ENCODE measurements at regions not wholly inside any gene's neighbourhood (a gene's known extent, or its start where the extent isn't known, plus 50 kb on each side); places are given as distances from the start of the nearest gene placed in this dataset.

DNA sequence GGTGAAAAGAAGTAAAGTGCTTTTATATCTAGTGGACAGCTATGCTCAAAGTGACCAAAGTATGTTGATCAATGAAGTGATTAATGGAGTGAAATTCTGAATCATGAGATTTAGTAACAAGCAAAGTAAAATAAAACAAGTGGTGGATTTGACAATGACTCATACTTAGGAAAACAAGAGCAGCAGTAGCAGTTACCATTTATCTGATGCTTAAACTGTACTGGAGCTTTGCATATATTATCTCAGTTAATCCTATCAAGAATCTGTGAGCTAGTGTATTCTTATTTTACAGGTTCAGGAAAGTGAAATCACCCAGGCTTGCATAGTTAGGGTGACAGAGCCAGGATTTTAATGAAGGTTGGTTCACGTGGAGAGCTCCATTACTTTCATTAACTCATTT is 50.6 kb upstream of the SPATA16 start:
- DNase-seq (ENCODE audit: low read depth, low spot score) (no peak), ATAC-seq (no peak)
- no peaks in the 10 kb centered on the region for H4K20me1 ChIP-seq (ENCODE audit: insufficient read depth)
- intact Hi-C loops (cut with micrococcal nuclease), result no loop called here
- POLR2A ChIA-PET, result no interaction called here
- no peak overlapping the region for H3K9ac ChIP-seq (ENCODE audit: low read length)
- no peak for TF ChIP-seq CBX3 (IDR thresholded peaks at IDR 0.05; ENCODE audit: low read depth)
- TF ChIP-seq FOSL1 (IDR thresholded peaks at IDR 0.05; ENCODE audit: low read depth), result no peak
- no peak for TF ChIP-seq RAD21 (IDR thresholded peaks at IDR 0.05; ENCODE audit: low read depth)
- TF ChIP-seq, protein P1, sequence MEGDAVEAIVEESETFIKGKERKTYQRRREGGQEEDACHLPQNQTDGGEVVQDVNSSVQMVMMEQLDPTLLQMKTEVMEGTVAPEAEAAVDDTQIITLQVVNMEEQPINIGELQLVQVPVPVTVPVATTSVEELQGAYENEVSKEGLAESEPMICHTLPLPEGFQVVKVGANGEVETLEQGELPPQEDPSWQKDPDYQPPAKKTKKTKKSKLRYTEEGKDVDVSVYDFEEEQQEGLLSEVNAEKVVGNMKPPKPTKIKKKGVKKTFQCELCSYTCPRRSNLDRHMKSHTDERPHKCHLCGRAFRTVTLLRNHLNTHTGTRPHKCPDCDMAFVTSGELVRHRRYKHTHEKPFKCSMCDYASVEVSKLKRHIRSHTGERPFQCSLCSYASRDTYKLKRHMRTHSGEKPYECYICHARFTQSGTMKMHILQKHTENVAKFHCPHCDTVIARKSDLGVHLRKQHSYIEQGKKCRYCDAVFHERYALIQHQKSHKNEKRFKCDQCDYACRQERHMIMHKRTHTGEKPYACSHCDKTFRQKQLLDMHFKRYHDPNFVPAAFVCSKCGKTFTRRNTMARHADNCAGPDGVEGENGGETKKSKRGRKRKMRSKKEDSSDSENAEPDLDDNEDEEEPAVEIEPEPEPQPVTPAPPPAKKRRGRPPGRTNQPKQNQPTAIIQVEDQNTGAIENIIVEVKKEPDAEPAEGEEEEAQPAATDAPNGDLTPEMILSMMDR (IDR thresholded peaks at IDR 0.05 in 2 of 3, conservative IDR thresholded peaks at IDR 0.05 in 1 of 3; ENCODE audit: borderline replicate concordance in 1 of 3, insufficient read depth in 1 of 3, low read depth in 2 of 3, low read length in 2 of 3), result no peak
- TF ChIP-seq SP1 (IDR thresholded peaks at IDR 0.05; ENCODE audit: low read depth), result no peak
- TF ChIP-seq POLR2AphosphoS5 (IDR thresholded peaks at IDR 0.05; ENCODE audit: low read depth, low read length), result no peak
- no peak for TF ChIP-seq ZFX (IDR thresholded peaks at IDR 0.05)
- no peak for TF ChIP-seq JUND (IDR thresholded peaks at IDR 0.05)
- TF ChIP-seq TCF7L2 (IDR thresholded peaks at IDR 0.05; ENCODE audit: borderline replicate concordance, extremely low read depth, insufficient read depth, insufficient read length), result no peak
- no peak for TF ChIP-seq EZH2 (IDR thresholded peaks at IDR 0.05)
- TF ChIP-seq, protein P2, sequence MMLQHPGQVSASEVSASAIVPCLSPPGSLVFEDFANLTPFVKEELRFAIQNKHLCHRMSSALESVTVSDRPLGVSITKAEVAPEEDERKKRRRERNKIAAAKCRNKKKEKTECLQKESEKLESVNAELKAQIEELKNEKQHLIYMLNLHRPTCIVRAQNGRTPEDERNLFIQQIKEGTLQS (IDR thresholded peaks at IDR 0.05), result no peak
- no peak for TF ChIP-seq SIN3A (IDR thresholded peaks at IDR 0.05; ENCODE audit: low read depth)
- no peak for TF ChIP-seq SRF (IDR thresholded peaks at IDR 0.05; ENCODE audit: low read depth)
- TF ChIP-seq EGR1 (IDR thresholded peaks at IDR 0.05; ENCODE audit: low read depth), result no peak
- TF ChIP-seq, protein P3, sequence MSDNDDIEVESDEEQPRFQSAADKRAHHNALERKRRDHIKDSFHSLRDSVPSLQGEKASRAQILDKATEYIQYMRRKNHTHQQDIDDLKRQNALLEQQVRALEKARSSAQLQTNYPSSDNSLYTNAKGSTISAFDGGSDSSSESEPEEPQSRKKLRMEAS (IDR thresholded peaks at IDR 0.05), result no peak
- TF ChIP-seq ZNF274 (IDR thresholded peaks at IDR 0.05; ENCODE audit: low read depth, low read length), result no peak
- TF ChIP-seq CEBPB (IDR thresholded peaks at IDR 0.05; ENCODE audit: low read depth), result no peak
- no peak for TF ChIP-seq EZH2phosphoT487 (IDR thresholded peaks at IDR 0.05; ENCODE audit: borderline replicate concordance)
- TF ChIP-seq, protein P4, sequence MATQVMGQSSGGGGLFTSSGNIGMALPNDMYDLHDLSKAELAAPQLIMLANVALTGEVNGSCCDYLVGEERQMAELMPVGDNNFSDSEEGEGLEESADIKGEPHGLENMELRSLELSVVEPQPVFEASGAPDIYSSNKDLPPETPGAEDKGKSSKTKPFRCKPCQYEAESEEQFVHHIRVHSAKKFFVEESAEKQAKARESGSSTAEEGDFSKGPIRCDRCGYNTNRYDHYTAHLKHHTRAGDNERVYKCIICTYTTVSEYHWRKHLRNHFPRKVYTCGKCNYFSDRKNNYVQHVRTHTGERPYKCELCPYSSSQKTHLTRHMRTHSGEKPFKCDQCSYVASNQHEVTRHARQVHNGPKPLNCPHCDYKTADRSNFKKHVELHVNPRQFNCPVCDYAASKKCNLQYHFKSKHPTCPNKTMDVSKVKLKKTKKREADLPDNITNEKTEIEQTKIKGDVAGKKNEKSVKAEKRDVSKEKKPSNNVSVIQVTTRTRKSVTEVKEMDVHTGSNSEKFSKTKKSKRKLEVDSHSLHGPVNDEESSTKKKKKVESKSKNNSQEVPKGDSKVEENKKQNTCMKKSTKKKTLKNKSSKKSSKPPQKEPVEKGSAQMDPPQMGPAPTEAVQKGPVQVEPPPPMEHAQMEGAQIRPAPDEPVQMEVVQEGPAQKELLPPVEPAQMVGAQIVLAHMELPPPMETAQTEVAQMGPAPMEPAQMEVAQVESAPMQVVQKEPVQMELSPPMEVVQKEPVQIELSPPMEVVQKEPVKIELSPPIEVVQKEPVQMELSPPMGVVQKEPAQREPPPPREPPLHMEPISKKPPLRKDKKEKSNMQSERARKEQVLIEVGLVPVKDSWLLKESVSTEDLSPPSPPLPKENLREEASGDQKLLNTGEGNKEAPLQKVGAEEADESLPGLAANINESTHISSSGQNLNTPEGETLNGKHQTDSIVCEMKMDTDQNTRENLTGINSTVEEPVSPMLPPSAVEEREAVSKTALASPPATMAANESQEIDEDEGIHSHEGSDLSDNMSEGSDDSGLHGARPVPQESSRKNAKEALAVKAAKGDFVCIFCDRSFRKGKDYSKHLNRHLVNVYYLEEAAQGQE (IDR thresholded peaks at IDR 0.05; ENCODE audit: low read depth), result no peak
- TF ChIP-seq, protein P5, sequence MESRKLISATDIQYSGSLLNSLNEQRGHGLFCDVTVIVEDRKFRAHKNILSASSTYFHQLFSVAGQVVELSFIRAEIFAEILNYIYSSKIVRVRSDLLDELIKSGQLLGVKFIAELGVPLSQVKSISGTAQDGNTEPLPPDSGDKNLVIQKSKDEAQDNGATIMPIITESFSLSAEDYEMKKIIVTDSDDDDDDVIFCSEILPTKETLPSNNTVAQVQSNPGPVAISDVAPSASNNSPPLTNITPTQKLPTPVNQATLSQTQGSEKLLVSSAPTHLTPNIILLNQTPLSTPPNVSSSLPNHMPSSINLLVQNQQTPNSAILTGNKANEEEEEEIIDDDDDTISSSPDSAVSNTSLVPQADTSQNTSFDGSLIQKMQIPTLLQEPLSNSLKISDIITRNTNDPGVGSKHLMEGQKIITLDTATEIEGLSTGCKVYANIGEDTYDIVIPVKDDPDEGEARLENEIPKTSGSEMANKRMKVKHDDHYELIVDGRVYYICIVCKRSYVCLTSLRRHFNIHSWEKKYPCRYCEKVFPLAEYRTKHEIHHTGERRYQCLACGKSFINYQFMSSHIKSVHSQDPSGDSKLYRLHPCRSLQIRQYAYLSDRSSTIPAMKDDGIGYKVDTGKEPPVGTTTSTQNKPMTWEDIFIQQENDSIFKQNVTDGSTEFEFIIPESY (IDR thresholded peaks at IDR 0.05; ENCODE audit: extremely low read depth, insufficient replicate concordance, low read length), result no peak
- H3K4me2 ChIP-seq (ENCODE audit: low read length), result no peak overlapping the region
- H3K27me3 ChIP-seq (ENCODE audit: insufficient read depth, low read length), result no peaks in the 10 kb centered on the region
- CTCF ChIA-PET, result no interaction called here
- no peak overlapping the region for H2AFZ ChIP-seq (ENCODE audit: low read depth, low read length, poor library complexity, severe bottlenecking)
- RAD21 ChIA-PET (ENCODE audit: low non-redundant PET in 1 of 2, low total read pairs in 2 of 2, uncharacterized antibody in 2 of 2, unreplicated experiment in 2 of 2), result no interaction called here
- no peaks in the 10 kb centered on the region for H3K79me2 ChIP-seq (ENCODE audit: insufficient read depth, low read length)
- no peak overlapping the region for H3K27ac ChIP-seq (ENCODE audit: low read depth, low read length)
- no TSS peak for BruUV-seq (replicated peaks)
- no peaks in the 10 kb centered on the region for H3K9me2 ChIP-seq (ENCODE audit: insufficient read depth)
- no peaks in the 10 kb centered on the region for H3K36me3 ChIP-seq (ENCODE audit: control insufficient read depth in 1 of 2, insufficient read depth in 2 of 2, low read length in 2 of 2)
- no peaks in the 10 kb centered on the region for H3K9me3 ChIP-seq (ENCODE audit: control insufficient read depth in 1 of 2, insufficient read depth in 1 of 2, low read depth in 1 of 2, low read length in 2 of 2)
- no peaks in the 10 kb centered on the region for H3K4me1 ChIP-seq (ENCODE audit: control insufficient read depth in 1 of 2, insufficient read depth in 2 of 2, low read length in 2 of 2)
- H3K4me3 ChIP-seq (replicated peaks in 1 of 2; ENCODE audit: low read depth in 1 of 2, low read length in 2 of 2), result no peak overlapping the region
